Parathyroid adenoma (tissue), 2 donors: ENCODE measurements at regions not wholly inside any gene's neighbourhood (a gene's known extent, or its start where the extent isn't known, plus 50 kb on each side); places are given as distances from the start of the nearest gene placed in this dataset.

ENCODE experiments used
- H2AFZ ChIP-seq: fragments of 300-600 bp; sonication (generic); one replicate; pipeline ENCODE4 v1.7.0; 2017; ENCODE audit warnings: antibody characterized with exemption, mild to moderate bottlenecking
- H3K27ac ChIP-seq: fragments of 300-600 bp; sonication (generic); one replicate; pipeline ENCODE4 v1.7.0; 2017
- H3K27me3 ChIP-seq: fragments of 300-600 bp; sonication (generic); one replicate; pipeline ENCODE4 v1.7.0; 2017; ENCODE audit warnings: low read length; ENCODE audit not compliant: control insufficient read depth, insufficient read depth
- H3K36me3 ChIP-seq: fragments of 300-600 bp; sonication (generic); one replicate; pipeline ENCODE4 v1.7.0; 2017; ENCODE audit warnings: low read length; ENCODE audit not compliant: control insufficient read depth, insufficient read depth
- H3K4me1 ChIP-seq: fragments of 300-600 bp; sonication (generic); one replicate; pipeline ENCODE4 v1.7.0; 2017; ENCODE audit warnings: control low read depth
- H3K4me2 ChIP-seq: fragments of 300-600 bp; sonication (generic); one replicate; pipeline ENCODE4 v1.7.0; 2017; ENCODE audit warnings: low read length
- H3K4me3 ChIP-seq: fragments of 300-600 bp; sonication (generic); one replicate; pipeline ENCODE4 v1.7.0; 2017; ENCODE audit warnings: low read depth, low read length
- H3K79me2 ChIP-seq: fragments of 300-600 bp; sonication (generic); one replicate; pipeline ENCODE4 v1.7.0; 2017; ENCODE audit warnings: control low read depth
- H3K9ac ChIP-seq: fragments of 300-600 bp; sonication (generic); one replicate; pipeline ENCODE4 v1.7.0; 2017; ENCODE audit warnings: mild to moderate bottlenecking
- H3K9me3 ChIP-seq: fragments of 300-600 bp; sonication (generic); one replicate; pipeline ENCODE4 v1.7.0; 2017; ENCODE audit warnings: low read length; ENCODE audit not compliant: control insufficient read depth
- TF ChIP-seq, protein P1 (sequence below): fragments of 300-600 bp; sonication (generic); IDR thresholded peaks from one replicate; pipeline ENCODE4 v1.7.0; 2017; ENCODE audit warnings: antibody characterized with exemption, mild to moderate bottlenecking
- donor health status: primary hyperparathyroidism.

DNA sequence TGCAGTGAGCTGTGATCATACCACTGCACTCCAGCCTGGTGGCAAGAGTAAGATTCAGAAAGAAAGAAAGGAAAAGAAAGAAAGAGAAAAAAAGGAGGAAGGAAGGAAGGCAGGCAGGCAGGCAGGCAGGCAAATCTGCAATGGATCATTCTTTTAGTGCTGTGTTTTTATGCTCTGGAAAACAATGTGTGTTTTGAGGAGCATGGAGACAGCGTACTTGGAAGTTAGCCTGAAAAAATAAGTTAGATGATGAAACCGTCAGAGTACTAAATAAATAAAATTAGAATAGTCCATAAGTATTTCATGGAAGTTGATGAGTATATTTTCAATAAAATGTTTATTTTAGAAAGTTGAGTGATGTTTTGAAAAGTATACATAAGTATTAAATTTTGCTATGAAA is 366.4 kb upstream of the CDH20 start:
- H3K79me2 ChIP-seq, result no peaks in the 10 kb centered on the region
- H3K9me3 ChIP-seq, result no peaks in the 10 kb centered on the region
- no peak overlapping the region for H3K4me3 ChIP-seq
- H3K4me1 ChIP-seq, result no peaks in the 10 kb centered on the region
- TF ChIP-seq, protein P1, sequence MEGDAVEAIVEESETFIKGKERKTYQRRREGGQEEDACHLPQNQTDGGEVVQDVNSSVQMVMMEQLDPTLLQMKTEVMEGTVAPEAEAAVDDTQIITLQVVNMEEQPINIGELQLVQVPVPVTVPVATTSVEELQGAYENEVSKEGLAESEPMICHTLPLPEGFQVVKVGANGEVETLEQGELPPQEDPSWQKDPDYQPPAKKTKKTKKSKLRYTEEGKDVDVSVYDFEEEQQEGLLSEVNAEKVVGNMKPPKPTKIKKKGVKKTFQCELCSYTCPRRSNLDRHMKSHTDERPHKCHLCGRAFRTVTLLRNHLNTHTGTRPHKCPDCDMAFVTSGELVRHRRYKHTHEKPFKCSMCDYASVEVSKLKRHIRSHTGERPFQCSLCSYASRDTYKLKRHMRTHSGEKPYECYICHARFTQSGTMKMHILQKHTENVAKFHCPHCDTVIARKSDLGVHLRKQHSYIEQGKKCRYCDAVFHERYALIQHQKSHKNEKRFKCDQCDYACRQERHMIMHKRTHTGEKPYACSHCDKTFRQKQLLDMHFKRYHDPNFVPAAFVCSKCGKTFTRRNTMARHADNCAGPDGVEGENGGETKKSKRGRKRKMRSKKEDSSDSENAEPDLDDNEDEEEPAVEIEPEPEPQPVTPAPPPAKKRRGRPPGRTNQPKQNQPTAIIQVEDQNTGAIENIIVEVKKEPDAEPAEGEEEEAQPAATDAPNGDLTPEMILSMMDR, result no peak
- no peak overlapping the region for H2AFZ ChIP-seq
- no peaks in the 10 kb centered on the region for H3K36me3 ChIP-seq
- no peak overlapping the region for H3K4me2 ChIP-seq
- H3K27me3 ChIP-seq, result no peaks in the 10 kb centered on the region
- H3K27ac ChIP-seq, result no peak overlapping the region
- no peak overlapping the region for H3K9ac ChIP-seq

DNA sequence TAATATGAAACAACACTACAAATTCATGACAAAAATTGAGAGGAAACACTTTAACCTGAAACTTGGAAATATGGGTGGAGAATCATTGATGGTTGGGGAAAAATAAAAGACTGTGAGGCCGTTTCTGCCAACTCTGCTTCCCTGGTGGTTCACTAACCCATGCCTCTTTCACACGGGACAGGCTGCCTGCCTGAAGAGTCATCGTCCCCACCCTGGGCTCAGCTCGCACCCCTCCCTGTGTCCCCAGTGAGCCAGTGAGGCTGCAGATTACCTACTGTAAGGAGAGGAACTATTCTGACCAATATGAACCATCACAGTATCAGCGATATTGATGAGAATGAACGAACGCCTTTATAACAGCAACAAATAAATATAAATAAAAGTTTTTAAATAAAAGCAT is 357.8 kb upstream of the CDH20 start:
- Histone ChIP-seq H3K9ac (no peak overlapping the region), H3K79me2 (no peaks in the 10 kb centered on the region), H3K4me2 (no peak overlapping the region), H3K27me3 (no peaks in the 10 kb centered on the region), H3K27ac (no peak overlapping the region), H3K4me1 (no peaks in the 10 kb centered on the region), H3K4me3 (no peak overlapping the region), H3K36me3 (no peaks in the 10 kb centered on the region), H2AFZ (no peak overlapping the region), H3K9me3 (no peaks in the 10 kb centered on the region)
- TF ChIP-seq, protein P1, result no peak

DNA sequence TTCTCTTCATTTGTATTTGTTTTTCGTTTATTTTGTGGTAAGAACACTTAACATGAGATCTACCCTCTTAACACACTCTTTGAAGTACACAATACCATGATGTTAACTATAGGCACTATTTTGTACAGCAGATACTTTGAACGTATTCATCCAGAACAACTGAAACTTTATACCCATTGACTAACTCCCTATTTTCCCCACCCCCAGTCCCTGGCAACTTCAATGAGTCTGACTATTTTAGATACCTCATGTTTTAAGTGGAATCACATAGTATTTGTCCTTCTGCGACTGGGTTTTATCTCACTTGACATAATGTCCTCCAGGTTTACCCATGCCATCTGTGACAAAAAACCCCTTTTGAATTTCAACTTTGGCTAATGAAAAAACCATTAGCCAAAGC is 356.3 kb upstream of the CDH20 start:
- Histone ChIP-seq H3K27ac (no peak overlapping the region), H3K4me1 (no peaks in the 10 kb centered on the region), H3K9me3 (no peaks in the 10 kb centered on the region), H3K9ac (no peak overlapping the region), H2AFZ (no peak overlapping the region), H3K79me2 (no peaks in the 10 kb centered on the region), H3K4me3 (no peak overlapping the region), H3K4me2 (no peak overlapping the region), H3K27me3 (no peaks in the 10 kb centered on the region), H3K36me3 (no peaks in the 10 kb centered on the region)
- TF ChIP-seq, protein P1, result no peak

DNA sequence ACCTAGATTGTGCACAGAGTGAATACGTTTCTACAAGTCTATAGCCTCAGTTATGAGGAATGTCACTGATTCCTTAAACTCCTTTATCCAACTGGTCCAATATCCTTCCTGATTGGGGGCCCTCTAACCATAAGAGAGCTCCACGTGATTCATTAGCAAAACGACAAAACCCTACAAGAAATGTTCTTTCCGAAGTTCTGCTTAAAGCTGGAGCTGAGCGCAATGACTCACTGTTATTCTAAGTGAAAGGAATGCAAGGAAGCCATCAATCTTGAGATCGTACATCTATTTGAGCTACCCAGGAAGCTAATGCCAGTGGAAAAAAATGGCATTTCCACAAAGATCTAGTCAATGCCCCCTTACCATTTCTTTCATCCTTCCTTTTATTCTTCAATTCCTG is 354.9 kb upstream of the CDH20 start:
- no peaks in the 10 kb centered on the region for H3K79me2 ChIP-seq
- no peak overlapping the region for H3K9ac ChIP-seq
- H3K27ac ChIP-seq, result no peak overlapping the region
- H3K4me3 ChIP-seq, result no peak overlapping the region
- no peaks in the 10 kb centered on the region for H3K36me3 ChIP-seq
- H3K27me3 ChIP-seq, result no peaks in the 10 kb centered on the region
- H3K4me2 ChIP-seq, result no peak overlapping the region
- no peak overlapping the region for H2AFZ ChIP-seq
- no peaks in the 10 kb centered on the region for H3K4me1 ChIP-seq
- H3K9me3 ChIP-seq, result no peaks in the 10 kb centered on the region
- TF ChIP-seq, protein P1, result no peak

DNA sequence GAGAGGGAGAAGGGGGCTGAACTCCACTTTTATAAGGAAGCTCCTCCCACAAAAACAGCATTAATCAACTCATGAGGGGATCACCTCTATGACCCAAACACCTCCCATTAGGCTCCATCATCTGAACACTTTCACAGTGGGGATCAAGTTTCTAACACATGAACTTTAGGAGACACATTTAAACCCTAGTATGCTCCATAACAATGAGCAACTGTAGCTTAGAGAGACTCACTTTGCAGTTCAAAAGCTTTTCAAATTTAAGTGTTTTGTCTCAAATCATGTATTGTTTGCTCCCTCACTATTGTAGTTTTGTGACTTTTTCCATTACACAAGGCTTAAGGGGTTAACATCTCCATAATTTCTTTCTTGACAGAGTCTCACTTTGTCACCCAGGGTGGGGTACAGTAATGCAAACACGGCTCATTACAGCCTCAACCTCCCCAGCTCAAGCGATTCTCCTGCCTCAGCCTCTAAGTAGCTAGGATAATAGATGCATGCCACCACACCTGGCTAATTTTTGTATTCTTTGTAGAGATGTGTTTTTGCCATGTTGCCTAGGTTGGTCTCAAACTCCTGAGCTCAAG is 352.7 kb upstream of the CDH20 start:
- no peaks in the 10 kb centered on the region for H3K36me3 ChIP-seq
- no peaks in the 10 kb centered on the region for H3K79me2 ChIP-seq
- no peaks in the 10 kb centered on the region for H3K27me3 ChIP-seq
- H3K4me2 ChIP-seq, result no peak overlapping the region
- H2AFZ ChIP-seq, result no peak overlapping the region
- no peak overlapping the region for H3K9ac ChIP-seq
- no peaks in the 10 kb centered on the region for H3K4me1 ChIP-seq
- H3K9me3 ChIP-seq, result no peaks in the 10 kb centered on the region
- H3K4me3 ChIP-seq, result no peak overlapping the region
- TF ChIP-seq, protein P1, result no peak
- H3K27ac ChIP-seq, result no peak overlapping the region
